AG09319 (cell line): ENCODE measurements at regions not wholly inside any gene's neighbourhood (a gene's known extent, or its start where the extent isn't known, plus 50 kb on each side); places are given as distances from the start of the nearest gene placed in this dataset.

Experiments
- DNase-seq: peaks from one replicate; pipeline ENCODE4 v3.0.0-alpha.2; 2010; ENCODE audit warnings: low read depth; ENCODE audit errors: extremely low read depth
- TF ChIP-seq, protein P1 (sequence below): IDR thresholded peaks from 2 replicates; pipeline ENCODE4 v1.5.1; 2011; ENCODE audit warnings: low read depth, mild to moderate bottlenecking, inconsistent platforms, low read length, moderate library complexity

DNA sequence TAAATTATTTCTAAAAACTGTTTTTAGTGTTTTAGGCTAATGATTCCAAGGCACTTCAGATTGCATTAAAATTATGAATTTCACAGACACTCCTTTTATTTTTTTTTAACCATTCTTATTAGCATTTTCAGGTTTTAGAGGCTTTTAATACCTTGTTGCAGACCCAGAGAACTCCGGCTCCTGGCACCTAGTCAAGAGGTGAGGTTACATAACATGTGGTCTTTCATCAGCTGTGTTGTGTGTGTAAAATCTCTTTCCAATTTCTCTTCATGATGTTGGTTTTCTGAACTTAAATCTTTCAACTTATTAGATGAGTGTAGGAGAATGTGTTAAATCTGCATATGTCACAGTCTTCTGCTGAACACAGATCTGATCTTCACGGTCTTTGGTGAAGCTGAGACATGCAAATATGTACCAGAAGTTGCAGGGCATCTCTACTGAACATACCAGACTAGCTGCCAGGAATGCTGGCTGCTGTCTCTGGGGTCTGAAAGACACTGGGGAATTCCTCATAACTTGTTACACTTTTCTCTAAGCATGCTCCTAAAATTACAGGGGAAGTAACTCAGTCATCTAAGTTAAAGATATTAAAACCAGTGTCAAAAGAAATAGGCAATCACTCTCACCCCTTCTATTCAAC lies 1165.3 kb downstream of the EFNB2 start:
- no peak for DNase-seq
- TF ChIP-seq, protein P1, sequence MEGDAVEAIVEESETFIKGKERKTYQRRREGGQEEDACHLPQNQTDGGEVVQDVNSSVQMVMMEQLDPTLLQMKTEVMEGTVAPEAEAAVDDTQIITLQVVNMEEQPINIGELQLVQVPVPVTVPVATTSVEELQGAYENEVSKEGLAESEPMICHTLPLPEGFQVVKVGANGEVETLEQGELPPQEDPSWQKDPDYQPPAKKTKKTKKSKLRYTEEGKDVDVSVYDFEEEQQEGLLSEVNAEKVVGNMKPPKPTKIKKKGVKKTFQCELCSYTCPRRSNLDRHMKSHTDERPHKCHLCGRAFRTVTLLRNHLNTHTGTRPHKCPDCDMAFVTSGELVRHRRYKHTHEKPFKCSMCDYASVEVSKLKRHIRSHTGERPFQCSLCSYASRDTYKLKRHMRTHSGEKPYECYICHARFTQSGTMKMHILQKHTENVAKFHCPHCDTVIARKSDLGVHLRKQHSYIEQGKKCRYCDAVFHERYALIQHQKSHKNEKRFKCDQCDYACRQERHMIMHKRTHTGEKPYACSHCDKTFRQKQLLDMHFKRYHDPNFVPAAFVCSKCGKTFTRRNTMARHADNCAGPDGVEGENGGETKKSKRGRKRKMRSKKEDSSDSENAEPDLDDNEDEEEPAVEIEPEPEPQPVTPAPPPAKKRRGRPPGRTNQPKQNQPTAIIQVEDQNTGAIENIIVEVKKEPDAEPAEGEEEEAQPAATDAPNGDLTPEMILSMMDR: no peak

DNA sequence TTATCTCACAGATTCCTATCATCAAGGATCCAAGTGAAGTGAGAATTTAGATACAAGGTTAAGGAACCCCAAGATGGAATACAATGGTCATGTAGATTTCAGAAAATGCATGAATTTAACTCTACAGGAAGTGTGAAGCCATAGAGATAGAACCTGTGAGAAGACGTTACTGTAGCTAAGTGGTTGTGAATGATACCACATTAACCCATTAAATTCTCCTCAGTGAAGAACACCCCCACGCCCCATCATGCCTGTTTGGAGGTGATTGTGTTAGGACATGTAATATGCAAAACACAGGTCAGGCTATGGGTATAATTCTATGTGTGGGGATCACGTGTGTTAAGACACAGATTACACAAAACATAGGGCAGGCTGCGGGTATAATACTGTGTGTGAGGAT lies 1166.7 kb downstream of the EFNB2 start:
- no peak for DNase-seq
- TF ChIP-seq, protein P1: no peak

DNA sequence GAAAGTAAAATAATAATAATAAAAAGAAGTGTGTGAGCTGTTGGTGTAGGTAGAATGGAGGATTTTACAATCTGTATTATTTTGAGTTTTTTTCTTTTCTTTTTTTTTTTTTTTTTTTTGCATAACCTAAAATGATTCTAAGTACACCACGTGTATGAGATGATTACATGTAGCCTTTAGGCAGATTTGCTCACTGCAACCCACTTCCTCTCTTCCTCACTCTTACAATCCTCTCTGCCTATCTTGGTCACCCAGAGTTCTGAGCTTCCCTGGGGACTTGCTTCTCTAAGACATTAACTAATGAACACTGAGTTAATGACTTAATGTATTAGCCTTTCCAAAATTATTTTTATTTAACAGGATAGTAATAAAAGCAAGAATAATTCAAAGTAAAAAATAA lies 1169.6 kb downstream of the EFNB2 start:
- TF ChIP-seq, protein P1: no peak
- no peak for DNase-seq

DNA sequence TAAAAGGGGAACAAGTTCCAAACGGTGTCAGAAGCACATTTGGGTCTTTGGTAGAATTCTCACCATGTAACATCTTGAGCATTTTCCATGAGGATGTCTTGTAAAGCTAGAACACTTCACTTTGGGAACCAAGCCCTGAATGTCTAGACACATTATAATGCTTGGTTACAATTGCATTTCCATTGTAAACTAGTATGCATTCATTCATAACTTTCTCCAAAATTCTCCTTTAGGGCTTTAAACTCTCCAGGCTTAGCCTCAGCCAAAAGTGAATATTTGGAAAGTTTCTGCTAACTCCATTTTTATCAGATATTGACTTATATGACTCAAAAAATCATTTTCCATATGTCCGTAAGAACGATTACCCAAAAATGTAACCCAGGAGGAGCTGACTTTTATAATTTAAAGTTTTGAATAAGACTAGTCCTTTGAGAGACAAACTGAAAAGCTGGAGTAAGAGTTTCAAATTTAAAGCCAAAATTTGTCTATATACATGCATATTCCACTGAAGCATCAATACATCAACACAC lies 1170.4 kb downstream of the EFNB2 start:
- no peak for DNase-seq
- TF ChIP-seq, protein P1: no peak

DNA sequence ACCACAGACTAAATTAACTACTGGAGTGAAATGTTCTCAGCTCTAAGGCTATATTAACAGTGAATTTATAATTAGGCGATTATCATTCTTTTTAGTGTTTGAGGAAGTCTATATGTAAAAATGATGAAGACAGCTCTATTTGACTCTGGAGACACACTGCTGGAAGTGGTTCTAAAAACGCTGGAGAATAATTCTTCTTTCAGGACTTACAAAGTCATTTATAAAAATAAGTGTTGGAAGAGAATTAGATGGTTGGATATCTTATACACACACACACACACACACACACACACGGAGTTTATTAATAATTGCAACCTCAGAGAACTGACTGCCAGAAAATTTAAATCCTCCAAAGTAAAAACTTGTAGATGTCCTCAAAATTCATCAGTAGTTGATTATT lies 1171.3 kb downstream of the EFNB2 start:
- no peak for DNase-seq
- TF ChIP-seq, protein P1: no peak

DNA sequence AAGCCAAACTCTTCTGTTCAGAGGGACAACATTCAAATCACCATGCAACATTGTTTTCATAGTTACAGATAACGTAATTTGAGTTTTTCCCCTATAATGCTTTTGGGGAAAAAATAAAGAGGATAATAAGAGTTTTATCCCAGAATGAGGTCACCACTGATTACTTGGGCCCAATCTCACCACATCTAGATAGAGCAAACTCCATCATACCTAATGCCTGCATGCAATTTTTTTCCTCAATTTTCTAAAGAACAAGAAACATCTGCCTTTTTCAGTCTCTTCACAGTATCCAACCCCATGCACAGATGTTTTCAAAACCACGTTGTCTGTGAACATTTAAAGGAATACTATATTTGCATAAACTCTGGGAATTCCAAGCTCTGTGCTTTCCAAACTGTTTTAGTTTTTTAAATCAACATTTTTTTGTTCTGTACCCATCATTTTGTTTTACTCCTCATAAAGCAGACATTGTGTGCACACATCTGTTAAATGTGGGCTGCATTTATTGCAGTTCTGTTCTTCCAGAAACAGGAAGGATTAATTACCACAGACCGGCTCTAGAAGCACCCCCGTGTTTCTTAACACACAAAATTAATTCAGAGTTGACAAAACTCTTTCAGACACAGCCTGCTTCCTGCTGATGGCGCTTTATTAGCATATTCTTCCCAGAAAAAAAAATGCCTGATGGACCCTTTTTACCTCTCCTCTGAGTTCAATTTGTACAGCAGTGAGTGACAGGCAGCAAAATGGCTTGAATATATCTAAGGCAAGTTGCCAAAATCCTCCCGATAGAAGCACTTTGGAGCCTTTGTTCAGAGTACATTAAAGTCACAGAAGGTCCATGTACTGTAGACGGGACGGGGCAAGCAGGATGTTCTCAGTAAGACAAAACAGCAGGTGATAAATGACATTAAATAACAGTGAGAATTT lies 1171.9 kb downstream of the EFNB2 start:
- TF ChIP-seq, protein P1: no peak
- no peak for DNase-seq

DNA sequence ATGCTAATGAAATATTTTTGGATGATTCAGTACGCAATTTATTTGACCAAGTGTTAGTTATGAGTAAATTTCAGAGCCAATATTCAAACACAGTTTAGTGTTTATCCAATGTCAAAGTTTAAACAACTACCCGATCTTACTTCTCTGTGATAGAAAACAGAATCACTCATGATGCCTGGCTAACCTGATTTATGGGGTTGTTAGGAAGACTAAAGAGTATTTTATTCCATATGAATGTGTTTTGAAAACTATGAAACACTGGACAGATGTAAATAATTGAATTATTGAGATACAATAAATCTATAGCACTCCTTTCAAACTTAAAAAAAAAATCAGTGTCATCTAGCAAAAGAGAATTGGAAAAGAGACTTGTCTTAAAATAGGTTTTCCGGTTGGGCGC lies 1181.8 kb downstream of the EFNB2 start:
- TF ChIP-seq, protein P1: no peak
- DNase-seq: no peak
